Right kidney (tissue), 1 donor: ENCODE measurements at regions not wholly inside any gene's neighbourhood (a gene's known extent, or its start where the extent isn't known, plus 50 kb on each side); places are given as distances from the start of the nearest gene placed in this dataset.

Experiments
- DNase-seq: peaks from one replicate; pipeline ENCODE4 v3.0.0-alpha.2; 2016

DNA sequence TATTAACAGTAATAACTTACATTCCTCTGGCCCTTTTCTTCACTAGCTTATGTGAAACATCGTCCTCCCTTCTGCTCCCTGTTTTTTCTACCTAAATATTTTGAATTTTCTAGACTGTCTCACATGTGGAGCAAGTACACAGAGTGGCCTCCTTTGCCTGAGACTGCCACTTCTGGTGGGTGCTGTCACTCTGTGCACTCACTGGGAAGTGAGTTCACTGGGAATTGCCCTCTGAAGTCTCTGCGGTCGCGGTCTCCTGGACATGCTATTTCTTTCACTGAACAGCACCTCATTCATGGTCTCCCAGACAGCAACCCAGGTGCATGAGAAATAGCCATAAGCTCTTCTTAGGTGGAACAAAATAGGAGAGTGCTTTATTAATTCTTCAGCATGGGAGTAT is 1179.7 kb upstream of the ADGRL3 start:
- DNase-seq = no peak

DNA sequence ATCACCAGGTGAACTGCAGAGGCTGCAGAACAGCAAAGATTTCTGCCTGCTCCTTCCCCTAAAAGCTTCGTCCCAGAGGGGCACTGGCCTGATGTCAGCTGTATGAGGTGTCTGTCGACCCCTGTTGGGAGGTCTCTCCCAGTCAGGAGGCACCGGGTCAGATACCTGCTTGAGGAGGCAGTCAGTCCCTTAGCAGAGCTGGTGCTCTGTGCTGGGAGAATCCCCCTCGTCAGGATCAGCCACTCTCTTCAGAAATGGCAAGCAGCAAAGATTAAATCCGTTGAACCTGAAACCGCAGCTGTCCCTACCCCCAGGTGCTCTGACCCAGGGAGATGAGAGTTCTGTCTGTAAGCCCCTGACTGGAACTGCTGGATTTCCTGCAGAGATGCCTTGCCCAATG is 1166.3 kb upstream of the ADGRL3 start:
- no peak for DNase-seq

DNA sequence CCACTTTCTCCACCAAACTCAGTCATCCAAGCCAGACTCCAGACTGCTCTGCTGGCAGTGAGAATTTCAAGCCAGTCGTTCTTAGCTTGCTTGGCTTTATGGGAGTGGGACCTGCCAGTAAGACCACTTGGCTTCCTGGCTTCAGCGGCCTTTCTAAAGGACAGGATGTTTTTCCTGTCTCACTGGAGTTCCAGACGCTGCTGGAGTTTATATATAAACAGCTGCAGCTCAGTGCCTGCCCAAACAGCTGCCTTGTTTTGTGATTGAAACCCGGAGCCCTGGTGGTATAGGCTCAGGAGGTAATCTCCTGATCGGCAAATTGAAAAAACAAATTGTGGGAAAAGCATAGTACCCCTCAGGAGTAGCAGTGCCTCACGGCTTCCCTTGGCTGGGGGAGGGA is 1165.8 kb upstream of the ADGRL3 start:
- DNase-seq = no peak

DNA sequence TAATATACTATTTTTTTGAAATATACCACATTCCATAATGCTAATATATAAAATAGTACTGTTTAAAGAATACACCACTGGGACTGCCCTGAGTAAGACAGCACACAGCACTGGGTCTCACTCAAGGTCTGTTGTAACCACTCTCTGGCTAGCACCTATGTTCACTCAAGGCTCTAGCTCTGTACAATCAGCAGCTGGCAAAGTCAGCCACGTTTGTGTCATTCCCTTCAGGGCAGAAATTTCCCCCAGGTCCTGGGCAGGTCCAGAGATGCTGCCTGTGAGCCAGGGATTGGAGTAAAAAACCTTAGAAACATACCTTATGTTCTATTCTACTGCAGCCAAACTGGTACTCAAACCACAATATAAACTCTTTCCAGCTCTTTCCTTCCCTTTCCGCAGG is 1160.2 kb upstream of the ADGRL3 start:
- DNase-seq = no peak

DNA sequence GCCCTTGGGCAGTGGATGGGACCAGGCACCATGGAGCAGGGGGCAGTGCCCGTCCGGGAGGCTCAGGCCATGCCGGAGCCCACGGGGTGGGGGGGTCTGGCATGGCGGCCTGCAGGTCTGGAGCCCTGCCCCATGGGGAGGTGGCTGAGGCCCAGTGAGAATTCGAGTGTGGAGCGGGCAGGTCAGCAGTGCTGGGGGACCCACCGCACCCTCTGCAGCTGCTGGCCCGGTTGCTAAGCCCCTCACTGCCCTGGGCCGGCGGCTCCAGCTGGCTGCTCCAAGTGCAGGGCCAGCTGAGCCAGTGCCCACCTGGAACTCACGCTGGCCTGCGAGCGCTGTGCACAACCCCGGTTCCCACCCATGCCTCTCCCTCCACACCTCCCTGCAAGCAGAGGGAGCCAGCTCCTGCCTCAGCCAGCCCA is 1157.9 kb upstream of the ADGRL3 start:
- DNase-seq = no peak

DNA sequence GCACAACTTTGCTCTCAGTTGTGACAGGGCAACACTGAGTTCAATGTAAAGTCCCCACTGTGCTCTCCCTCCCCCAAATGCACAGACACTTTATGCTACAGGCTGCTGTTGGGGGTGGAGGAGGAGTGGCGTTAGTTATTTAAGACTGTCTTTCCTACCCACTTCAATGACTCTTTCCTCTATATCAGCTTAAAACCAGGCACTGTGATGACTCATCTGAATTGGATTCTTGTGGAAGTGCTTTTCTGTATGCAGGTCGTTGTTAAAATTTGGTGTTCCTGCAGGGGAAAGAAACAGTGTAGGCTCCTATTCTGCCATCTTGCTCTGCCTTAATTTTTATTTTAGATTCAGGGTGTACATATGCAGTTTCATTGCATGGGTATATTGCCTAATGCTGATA is 1157.2 kb upstream of the ADGRL3 start:
- no peak for DNase-seq

DNA sequence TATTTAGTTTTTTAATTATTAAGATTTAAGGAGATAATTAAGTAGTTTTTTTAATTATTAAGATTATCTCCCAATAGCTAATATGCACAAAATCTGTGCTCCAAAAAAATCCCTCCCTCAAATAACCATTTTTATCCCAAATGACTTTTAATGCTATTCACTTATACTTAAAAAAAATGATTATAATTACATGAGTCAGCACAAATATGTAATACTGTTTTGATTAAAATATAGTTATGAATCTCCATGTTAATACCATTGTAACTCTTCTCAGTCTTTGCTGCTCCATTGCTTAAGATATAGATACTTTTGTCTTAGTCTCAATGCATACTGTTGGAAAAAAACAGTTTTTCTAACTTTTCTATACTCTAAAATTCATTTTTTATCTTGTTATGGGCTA is 1121.1 kb upstream of the ADGRL3 start:
- DNase-seq = no peak

DNA sequence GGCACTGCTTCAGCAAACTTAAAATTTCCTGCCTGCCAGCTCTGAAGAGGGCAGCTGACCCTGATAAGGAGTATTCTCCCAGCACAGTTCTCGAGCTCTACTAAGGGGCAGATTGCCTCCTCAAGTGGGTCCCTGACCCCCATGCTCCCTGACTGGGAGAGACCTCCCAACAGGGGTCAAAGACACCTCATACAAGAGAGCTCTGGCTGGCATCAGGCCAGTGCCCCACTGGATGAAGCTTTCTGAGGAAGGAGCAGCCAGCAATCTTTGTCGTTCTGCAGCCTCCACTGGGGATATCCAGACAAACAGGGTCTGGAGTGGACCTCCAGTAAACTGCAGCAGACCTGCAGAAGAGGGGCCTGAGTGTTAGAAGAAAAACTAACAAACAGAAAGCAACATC is 1118.3 kb upstream of the ADGRL3 start:
- no peak for DNase-seq

DNA sequence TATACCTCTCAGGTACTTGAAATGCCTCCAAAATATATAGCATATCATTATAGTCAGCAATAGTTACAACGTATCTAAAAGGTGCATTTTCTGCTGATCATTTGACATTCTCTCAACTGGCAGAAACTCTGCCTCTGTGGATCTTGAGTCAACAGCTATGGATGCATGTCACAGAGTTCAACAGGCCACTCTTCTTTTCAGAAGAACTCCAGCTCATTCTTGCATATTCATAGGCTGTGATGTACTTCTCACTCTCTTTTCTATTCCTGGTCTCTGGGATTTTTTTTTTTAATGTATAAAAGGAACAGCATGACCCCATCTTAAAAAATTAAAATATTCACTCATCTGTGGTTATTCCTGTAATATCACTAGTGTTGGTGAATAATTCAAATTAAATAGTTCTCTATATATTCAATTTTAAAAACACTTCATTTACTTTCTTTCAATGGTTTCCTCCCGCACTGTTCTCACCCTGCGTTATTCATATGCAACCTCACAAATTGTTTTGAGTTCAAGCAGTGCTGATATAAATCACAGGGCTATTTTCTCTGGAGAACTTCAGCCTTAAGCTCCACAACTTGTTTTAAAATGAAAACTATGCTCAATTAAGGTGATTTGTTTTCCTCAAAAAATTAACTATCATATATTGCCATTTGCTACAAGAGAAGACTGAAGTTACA is 1111.2 kb upstream of the ADGRL3 start:
- no peak for DNase-seq

DNA sequence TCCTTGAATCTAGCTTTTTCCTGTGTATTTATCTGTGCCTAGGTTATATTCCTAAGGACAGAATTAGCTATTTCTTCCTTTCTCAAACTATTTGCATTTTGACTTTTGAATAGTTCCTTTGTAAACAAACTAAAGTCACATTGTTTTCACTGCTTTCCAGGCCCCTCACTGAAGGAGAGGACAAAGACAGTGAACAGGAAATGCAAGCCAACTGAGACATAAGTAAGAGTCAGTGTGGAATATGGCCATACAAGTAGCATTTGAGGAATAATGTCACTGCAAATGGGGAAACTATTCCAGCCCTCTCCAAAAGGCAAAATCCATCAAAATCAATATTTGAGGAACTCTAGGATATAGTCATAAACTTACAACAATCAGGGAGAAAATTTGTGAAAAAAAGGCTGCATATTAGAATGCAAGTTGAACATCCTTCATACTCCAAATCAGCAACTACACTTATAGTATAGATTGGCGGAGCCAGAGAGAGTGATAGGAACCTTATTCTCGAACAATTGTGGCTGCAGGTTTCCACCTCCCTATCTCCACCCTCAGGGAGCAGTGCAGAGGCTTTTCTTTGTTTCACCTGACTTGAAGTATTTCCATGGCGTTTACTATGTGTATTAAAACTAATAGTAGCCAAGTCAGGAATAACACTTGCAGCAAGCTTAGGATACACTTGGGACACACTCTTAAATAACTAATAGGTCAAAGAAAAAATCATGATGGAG is 1110.4 kb upstream of the ADGRL3 start:
- no peak for DNase-seq

DNA sequence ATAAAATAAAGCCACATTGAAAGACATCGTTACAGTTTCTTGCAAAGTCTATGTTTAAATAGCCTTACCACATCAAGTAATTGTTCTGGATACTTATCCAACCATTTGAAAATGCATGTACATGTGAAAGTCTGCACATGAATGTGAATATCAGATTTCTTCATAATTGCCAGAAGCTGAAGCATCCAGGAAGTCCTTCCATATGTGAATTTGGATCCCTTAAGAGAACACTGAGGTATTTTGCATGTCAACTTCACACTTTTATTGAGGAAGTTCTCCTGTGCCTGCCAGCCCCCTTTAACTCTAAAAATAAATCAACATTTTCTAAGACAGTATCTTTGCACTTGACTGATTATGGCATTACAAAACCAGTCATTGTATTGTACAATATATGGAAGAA is 1103.5 kb upstream of the ADGRL3 start:
- no peak for DNase-seq

DNA sequence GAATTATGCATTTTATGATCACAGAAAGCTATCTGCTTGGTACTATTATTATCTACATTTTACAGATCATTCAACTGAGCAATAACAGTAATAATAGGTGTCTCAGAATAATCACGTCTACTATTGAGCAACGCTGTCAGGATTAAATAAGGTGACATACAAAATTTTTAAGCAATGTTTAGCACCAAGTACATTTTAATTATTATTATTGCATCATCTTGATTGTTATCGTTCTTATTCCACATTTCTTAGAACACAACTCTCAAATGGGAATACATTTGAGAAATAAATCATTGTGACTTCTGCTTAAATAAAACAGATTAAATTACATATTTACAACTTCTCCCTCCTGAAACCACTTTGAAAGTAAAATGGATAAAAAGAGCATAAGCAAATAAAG is 1083.5 kb upstream of the ADGRL3 start:
- no peak for DNase-seq

DNA sequence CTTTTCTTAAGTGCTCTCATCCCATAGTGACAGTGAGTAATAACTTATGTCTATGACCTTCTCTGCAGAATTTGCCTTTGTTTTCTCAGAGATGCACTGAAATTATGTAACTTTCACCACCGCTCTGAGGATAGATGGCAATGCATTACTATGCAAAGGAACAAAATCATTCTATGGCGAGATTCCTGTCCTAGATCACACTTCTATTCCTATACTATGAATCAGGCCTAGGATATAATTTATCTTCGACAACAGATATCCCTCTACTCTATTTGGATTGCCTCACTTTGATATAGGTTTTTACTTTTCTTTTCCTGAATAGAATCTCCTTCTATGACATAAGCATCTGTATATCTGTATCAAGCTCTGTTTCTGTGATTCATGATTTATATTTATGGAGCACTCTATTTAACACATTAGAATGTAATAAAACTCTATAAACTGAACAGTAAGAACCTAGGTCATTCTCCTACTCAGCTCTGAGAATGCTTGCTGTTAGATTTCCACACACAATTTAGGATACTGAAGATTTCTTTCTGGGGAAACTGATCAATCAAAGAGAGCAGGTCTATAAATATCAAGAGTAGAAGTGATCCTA is 1082.3 kb upstream of the ADGRL3 start:
- no peak for DNase-seq

DNA sequence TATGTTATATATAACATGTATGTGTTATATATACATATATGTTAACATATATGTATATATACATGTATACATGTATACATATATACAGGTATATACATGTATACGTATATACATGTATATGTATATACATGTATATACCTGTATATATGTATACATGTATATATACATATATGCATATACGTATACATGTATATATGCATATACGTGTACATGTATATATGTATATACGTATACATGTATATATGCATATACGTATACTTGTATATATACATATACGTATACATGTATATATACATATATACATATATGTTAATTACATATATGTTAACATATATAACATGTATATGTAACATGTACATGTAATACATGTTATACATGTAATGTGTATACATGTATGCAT is 1077.3 kb upstream of the ADGRL3 start:
- no peak for DNase-seq

DNA sequence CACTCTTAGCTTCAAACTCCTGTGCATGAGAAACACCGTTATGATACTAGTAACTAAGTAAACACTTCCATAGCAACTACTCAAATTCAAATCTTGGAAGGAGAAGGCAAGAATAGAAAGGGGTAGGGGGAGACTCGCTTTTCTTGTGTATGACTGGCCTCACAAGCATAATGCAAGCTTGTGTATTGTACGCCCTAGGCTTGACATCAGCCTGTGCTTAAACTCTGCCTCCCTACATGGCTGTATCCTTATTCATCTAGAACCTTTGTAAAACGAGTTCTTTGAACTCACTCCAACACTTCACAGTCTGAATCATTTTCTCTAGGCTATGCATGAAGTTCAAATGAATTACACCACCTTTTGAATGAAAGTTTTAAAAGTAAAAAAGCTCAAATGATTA is 1071.2 kb upstream of the ADGRL3 start:
- no peak for DNase-seq

DNA sequence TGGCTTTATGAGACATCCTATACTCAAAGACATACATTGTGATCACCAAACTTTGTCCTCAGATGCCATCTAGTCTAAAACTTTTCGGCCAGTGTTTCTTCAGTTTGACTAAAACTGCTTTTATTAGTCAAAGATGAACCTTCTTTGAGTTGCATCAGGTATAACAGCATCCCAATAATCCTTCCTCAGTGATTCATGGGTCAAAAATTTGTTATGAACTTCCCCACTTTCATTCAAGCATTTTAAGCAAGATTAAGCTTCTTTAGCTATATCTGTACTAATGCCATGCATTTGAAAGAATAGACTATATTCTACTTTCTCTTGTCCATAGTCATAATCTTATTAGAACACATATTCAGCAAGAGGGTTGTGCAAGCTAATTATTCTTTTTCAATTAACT is 1070.4 kb upstream of the ADGRL3 start:
- DNase-seq = no peak

DNA sequence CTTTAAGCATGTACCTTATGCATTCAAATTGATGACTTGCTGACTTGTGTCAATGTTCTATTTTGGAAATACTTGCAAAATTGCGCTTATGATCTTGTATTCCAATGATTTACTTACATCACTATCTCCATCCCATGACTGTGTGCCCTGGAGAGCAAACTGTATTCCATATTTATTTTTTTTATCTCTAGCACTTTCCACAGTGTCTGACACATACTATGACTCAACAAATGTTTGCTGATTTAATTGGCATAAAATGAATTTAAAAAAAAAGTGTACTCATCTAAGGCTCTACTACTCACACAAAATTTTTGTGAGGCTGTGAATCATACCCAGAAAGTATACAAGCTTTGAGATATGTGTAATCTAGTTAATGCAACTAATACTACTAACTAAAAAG is 1066.8 kb upstream of the ADGRL3 start:
- no peak for DNase-seq

DNA sequence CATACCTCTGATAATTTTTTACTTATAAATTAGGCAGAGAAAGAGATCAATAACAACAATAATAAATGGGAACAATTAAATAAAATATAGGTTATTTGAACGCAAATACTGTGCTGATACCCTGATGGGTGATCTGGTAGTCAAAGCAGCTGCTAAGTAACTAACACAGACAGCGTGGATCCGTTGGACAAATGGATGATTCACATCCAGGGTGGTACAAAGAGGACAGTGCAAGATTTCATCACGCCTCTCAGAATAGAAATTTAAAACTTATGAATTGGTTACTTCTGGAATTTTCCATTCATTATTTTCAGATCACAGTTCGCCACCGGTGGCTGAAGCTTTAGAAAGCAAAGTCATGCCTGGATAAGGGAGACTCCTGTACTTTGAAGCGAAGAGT is 1066.0 kb upstream of the ADGRL3 start:
- DNase-seq = no peak

DNA sequence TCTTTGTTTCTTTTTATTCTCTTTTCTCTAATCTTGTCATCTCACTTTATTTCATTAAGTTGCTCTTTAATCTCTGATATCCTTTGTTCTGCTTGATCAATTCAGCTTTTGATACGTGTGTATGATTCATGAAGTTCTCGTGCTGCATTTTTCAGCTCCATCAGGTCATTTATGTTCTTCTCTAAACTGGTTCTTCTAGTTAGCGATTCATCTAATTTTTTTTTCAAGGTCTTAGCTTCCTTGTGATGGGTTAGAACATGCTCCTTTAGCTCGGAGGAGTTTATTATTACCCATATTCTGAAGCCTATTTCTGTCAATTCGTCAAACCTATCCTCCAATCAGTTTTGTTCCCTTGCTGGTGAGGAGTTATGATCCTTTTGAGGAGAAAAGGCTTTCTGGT is 1045.0 kb upstream of the ADGRL3 start:
- DNase-seq = no peak

DNA sequence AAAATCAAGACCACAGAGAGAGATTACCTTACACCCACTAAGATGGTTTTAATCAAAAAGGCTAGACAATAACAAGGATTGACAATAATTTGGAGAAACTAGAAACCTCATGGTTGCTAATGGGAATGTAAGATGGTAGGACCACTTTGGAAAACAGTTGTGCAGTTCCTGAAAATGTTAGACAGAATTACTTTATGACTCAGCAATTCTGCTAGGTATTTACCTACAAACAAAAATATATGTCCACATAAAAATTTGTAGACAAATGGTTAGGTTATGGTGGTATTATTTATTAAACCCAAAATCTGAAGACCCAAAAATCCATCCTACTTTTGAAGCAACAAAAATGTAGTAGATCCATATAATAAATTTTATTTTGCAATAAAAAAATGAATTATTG is 1027.0 kb upstream of the ADGRL3 start:
- DNase-seq = no peak

DNA sequence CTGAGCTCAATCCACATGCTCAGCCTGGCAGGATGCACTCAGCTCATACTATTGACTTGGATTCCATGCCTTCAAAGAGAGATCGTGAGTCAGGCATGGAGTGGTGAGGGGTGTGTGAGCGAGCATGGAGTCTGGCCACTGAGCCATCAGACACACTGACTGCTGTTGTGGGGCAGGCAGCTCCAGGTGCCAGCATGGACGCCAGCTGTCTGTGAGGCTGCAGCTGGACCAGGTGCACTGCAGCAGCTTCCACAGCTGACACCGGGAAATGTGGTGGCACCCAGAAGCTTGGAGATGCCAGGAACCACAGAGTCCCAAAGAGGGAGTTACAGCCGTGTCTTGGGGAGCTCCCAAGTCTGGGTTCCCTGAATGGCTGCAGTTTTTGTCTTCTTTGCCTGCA is 1026.4 kb upstream of the ADGRL3 start:
- no peak for DNase-seq

DNA sequence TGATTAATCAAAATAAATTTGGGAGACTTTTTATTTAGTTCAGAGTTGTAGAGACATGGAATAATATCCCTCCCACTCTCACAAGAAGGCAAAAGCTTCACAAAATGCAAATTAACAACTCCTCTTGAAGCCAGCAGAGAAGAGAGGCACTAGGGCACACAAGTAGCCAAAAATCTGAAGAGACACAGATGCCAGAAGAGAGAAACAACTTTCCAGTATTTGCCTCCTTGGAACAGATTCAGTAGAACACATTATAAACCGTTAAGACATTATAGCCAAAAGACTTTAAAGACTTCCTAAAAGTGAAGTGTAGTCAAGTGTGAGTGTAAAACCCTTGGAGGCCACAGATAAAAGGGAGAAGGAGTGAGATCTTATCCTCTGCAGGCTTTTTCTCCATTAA is 1024.9 kb upstream of the ADGRL3 start:
- no peak for DNase-seq

DNA sequence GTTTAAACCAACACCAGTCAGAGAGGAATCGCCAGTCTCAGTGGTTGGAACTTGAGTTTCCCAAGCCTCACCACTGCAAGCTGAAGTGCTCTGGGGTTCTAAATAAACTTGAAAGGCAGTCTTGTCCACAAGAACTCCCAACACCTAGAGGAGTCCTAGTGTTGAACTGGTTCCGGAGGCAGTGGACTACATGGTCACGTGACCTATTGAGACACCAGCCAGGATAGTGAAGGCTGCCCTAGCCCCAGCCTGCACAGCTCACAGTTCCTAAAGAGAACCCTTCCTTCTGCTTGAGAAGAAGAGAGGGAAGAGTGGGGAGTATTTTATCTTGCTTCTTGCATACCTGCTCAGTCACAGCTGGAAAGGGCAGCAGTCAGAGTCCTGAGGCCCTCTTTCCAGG is 1012.7 kb upstream of the ADGRL3 start:
- DNase-seq = no peak

DNA sequence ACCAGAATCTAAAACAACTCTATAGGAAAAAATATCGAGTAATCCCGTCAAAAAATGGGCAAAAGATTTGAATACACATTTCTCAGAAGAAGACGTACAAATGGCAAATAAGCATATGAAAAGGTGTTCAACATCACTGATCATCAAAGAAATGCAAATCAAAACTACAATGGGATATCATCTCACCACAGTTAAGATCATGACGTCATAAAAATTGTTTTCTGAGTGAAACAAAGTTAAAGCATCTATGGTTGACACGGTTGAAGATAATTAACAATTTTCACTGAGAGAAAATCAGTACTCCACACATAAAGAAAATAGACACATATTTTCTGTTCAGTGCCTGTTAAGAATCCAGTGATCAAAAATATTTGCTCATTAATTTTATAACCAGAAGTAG is 1010.8 kb upstream of the ADGRL3 start:
- no peak for DNase-seq
